Stomach (tissue), 4 donors: ENCODE measurements at regions not wholly inside any gene's neighbourhood (a gene's known extent, or its start where the extent isn't known, plus 50 kb on each side); places are given as distances from the start of the nearest gene placed in this dataset.

ENCODE experiments used
- POLR2A ChIP-seq, 4 donors: fragments of 450-650 bp; IDR thresholded peaks; one replicate each; pipeline ENCODE4 v1.6.1; 2016; ENCODE audit warnings: antibody characterized with exemption in 4 of 4, control low read depth in 2 of 4, mild to moderate bottlenecking in 1 of 4, moderate library complexity in 1 of 4
- TF ChIP-seq, protein P1 (sequence below), 7 experiments: fragments of 450-650 bp in 4 of 7; fragments of 200-600 bp in 3 of 7; sonication (generic) in 3 of 7; IDR thresholded peaks; one replicate each; pipeline ENCODE4 v1.5.1; 2016 to 2019; ENCODE audit warnings: antibody characterized with exemption in 7 of 7, control low read depth in 2 of 7, mild to moderate bottlenecking in 1 of 7

DNA sequence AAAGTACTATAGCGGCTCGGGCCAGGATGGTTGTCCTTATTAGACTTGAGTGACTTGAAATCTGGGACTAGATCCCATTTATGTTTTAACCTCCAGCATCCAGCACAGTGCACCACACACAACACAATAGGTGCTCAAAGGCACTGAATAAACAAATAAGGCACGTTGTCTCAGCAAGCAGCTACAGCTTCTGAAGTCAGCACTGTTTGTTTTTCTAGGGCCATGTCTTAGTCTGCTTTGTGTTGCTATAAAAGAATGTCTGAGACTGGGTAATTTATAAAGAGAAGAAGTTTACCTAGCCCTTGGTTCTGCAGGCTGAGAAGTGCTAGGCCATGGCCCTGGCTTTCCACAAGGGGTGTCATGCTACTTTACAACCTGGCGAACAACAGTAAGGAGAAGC is 102.1 kb upstream of the LNX1 start:
- TF ChIP-seq, protein P1, sequence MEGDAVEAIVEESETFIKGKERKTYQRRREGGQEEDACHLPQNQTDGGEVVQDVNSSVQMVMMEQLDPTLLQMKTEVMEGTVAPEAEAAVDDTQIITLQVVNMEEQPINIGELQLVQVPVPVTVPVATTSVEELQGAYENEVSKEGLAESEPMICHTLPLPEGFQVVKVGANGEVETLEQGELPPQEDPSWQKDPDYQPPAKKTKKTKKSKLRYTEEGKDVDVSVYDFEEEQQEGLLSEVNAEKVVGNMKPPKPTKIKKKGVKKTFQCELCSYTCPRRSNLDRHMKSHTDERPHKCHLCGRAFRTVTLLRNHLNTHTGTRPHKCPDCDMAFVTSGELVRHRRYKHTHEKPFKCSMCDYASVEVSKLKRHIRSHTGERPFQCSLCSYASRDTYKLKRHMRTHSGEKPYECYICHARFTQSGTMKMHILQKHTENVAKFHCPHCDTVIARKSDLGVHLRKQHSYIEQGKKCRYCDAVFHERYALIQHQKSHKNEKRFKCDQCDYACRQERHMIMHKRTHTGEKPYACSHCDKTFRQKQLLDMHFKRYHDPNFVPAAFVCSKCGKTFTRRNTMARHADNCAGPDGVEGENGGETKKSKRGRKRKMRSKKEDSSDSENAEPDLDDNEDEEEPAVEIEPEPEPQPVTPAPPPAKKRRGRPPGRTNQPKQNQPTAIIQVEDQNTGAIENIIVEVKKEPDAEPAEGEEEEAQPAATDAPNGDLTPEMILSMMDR (IDR thresholded peaks at IDR 0.05) = no peak
- no peak for TF ChIP-seq POLR2A (IDR thresholded peaks at IDR 0.05)
